K562 (cell line): ENCODE measurements at regions not wholly inside any gene's neighbourhood (a gene's known extent, or its start where the extent isn't known, plus 50 kb on each side); places are given as distances from the start of the nearest gene placed in this dataset.

Experiments
- ATAC-seq: fragments of 200-7000 bp; cut with Tn5 transposase; 3 replicates; pipeline ENCODE4 v1.9.1; 2020; ENCODE audit warnings: moderate library complexity
- BruUV-seq: library from RNA; stranded (reverse); fragments of 400-500 nt; replicated peaks from 2 replicates; lab custom pipeline; 2021; lab: Mats Ljungman, UMichigan
- CTCF ChIA-PET: fragments of 300-600 bp; formaldehyde crosslinking; extraction: SDS; loops from one replicate; lab custom pipeline; 2021; ENCODE audit warnings: low intra/inter-chr PET ratio; lab: Yijun Ruan, JAX
- POLR2A ChIA-PET: fragments of 300-600, 350-650 bp; sonication (Branson Sonifier 250); formaldehyde crosslinking; extraction: SDS; loops from one replicate; lab custom pipeline; 2021; ENCODE audit warnings: antibody characterized with exemption, inconsistent platforms; lab: Yijun Ruan, JAX
- DNase-seq, 4 experiments: peaks; one replicate each; pipeline versions ENCODE4 v3.0.0 to v3.0.0-alpha.2; 2011 to 2018; ENCODE audit warnings: low spot score in 3 of 4, mixed read lengths in 3 of 4; ENCODE audit errors: extremely low read depth in 1 of 4
- FAIRE-seq: peaks from 2 replicates; lab custom pipeline; 2011; peaks lifted over from hg19 to GRCh38; lab: Jason Lieb, UNC
- H2AFZ ChIP-seq: 2 replicates; pipeline ENCODE4 v1.6.0; 2011; ENCODE audit warnings: low read depth, low read length, control low read depth, inconsistent platforms
- H3K27ac ChIP-seq: fragments of 200-600 bp; 3 replicates; pipeline ENCODE4 v1.8.0; 2011; ENCODE audit warnings: low read depth, mild to moderate bottlenecking, control low read depth, inconsistent platforms, low read length, moderate library complexity, mixed read lengths; ENCODE audit errors: extremely low read depth
- H3K27me3 ChIP-seq, 2 experiments: fragments of 300-600 bp in 1 of 2; 2 replicates in 1 of 2; 3 replicates in 1 of 2; pipeline versions ENCODE4 v1.6.0 to v1.8.0; 2011; ENCODE audit warnings: inconsistent platforms in 2 of 2, low read length in 2 of 2, mild to moderate bottlenecking in 1 of 2, mixed read lengths in 1 of 2, moderate library complexity in 1 of 2; ENCODE audit not compliant: control insufficient read depth in 2 of 2, insufficient read depth in 2 of 2
- H3K36me3 ChIP-seq: fragments of 300-600 bp; 3 replicates; pipeline ENCODE4 v1.8.0; 2011; ENCODE audit warnings: mild to moderate bottlenecking, low read length, inconsistent platforms; ENCODE audit not compliant: control insufficient read depth, insufficient read depth
- H3K4me1 ChIP-seq, 2 experiments: fragments of 200-600 bp in 1 of 2; replicated peaks in 1 of 2; 2 replicates in 1 of 2; 3 replicates in 1 of 2; pipeline versions ENCODE4 v1.5.1 to v1.8.0; 2011; ENCODE audit warnings: inconsistent platforms in 2 of 2, low read length in 2 of 2, mild to moderate bottlenecking in 1 of 2, mixed read lengths in 1 of 2, moderate library complexity in 1 of 2; ENCODE audit not compliant: control insufficient read depth in 2 of 2, insufficient read depth in 2 of 2
- H3K4me2 ChIP-seq: 2 replicates; pipeline ENCODE4 v1.6.1; 2011; ENCODE audit warnings: low read length, control low read depth, inconsistent platforms, mixed read lengths; ENCODE audit not compliant: insufficient read depth
- H3K4me3 ChIP-seq: fragments of 200-600 bp; sonication (generic), shearing (Covaris generic); 2 replicates; pipeline ENCODE4 v1.5.1; 2016; ENCODE audit warnings: control low read depth, inconsistent platforms
- H3K79me2 ChIP-seq: fragments of 200-600 bp; 3 replicates; pipeline ENCODE4 v1.8.0; 2011; ENCODE audit warnings: low read length, inconsistent platforms; ENCODE audit not compliant: control insufficient read depth, insufficient read depth
- H3K9ac ChIP-seq, 2 experiments: 2 replicates each; pipeline versions ENCODE4 v1.6.0 to v1.6.1; 2011; ENCODE audit warnings: low read depth in 2 of 2, low read length in 2 of 2, control low read depth in 1 of 2, inconsistent platforms in 1 of 2, mild to moderate bottlenecking in 1 of 2, mixed read lengths in 1 of 2; ENCODE audit not compliant: insufficient read depth in 1 of 2
- H3K9me1 ChIP-seq: one replicate; pipeline ENCODE4 v1.6.0; 2011; ENCODE audit warnings: inconsistent platforms, mild to moderate bottlenecking, low read length, moderate library complexity; ENCODE audit not compliant: control insufficient read depth, insufficient read depth
- H3K9me3 ChIP-seq: replicated peaks from 2 replicates; pipeline ENCODE4 v1.5.1; 2011; ENCODE audit warnings: low read depth, low read length, inconsistent platforms; ENCODE audit not compliant: control insufficient read depth, insufficient read depth
- H4K20me1 ChIP-seq: replicated peaks from 2 replicates; pipeline ENCODE4 v1.6.1; 2011; ENCODE audit warnings: low read length, inconsistent platforms, mixed read lengths; ENCODE audit not compliant: control insufficient read depth, insufficient read depth
- CUX1 ChIP-seq: fragments of 200-800 bp; sonication (Bioruptor generic); IDR thresholded peaks from 2 replicates; pipeline ENCODE4 v1.6.1; 2016; ENCODE audit warnings: missing genetic modification characterization, missing compliant biosample characterization
- E2F8 ChIP-seq: fragments of 450-650 bp; IDR thresholded peaks from 2 replicates; pipeline ENCODE4 v1.7.1; 2018; ENCODE audit warnings: mild to moderate bottlenecking, low read depth; ENCODE audit not compliant: partially characterized antibody
- FOXJ2 ChIP-seq: fragments of 200-800 bp; sonication (Bioruptor generic); IDR thresholded peaks from 2 replicates; pipeline ENCODE4 v1.6.1; 2016; ENCODE audit warnings: missing genetic modification characterization, missing compliant biosample characterization
- NFRKB ChIP-seq: fragments of 450-650 bp; IDR thresholded peaks from 2 replicates; pipeline ENCODE4 v1.6.1; 2016; ENCODE audit warnings: low read depth
- PRPF4 ChIP-seq: fragments of 200-400 bp; formaldehyde crosslinking; IDR thresholded peaks from one replicate; pipeline ENCODE4 v1.6.1; 2017; ENCODE audit warnings: low read length, low read depth, mild to moderate bottlenecking; ENCODE audit not compliant: insufficient read depth, poor library complexity, severe bottlenecking
- VEZF1 ChIP-seq: fragments of 200-800 bp; sonication (Bioruptor generic); IDR thresholded peaks from 2 replicates; pipeline ENCODE4 v1.6.1; 2017; ENCODE audit warnings: missing genetic modification characterization, missing compliant biosample characterization
- WGBS: fragments of 100-300 bp; shearing (Covaris generic); methylation state at CpG from one replicate; pipeline ENCODE4 v1.1.6; 2016; ENCODE audit warnings: low coverage, mixed read lengths; ENCODE audit not compliant: insufficient coverage; ENCODE audit errors: missing lambda C conversion rate; 5-methylcytosine and 5-hydroxymethylcytosine counted together
- in situ Hi-C: fragments of 300-500 bp; cut with MboI; formaldehyde crosslinking; loops from 4 replicates; pipeline ENCODE4 v1.15.0; 2018; ENCODE audit warnings: inconsistent platforms, mixed read lengths
- intact Hi-C: fragments of 100-400 bp; cut with micrococcal nuclease; formaldehyde crosslinking; loops from 2 replicates; pipeline ENCODE4 v1.14.2; 2022

GRCh38 chr6:26155061-26155930 is 68.1 kb downstream of the HFE start:
- 16% methylated on average over 9 of the region's 9 CpGs for WGBS
- CTCF ChIA-PET = no interaction called here
- peak overlapping the region; percentile 91 for H2AFZ ChIP-seq
- DNase-seq (peak in 2 of 4 experiments; percentile 32 to 53), FAIRE-seq (no peak), ATAC-seq (no peak)
- H3K4me1 ChIP-seq = peaks cover 12 to 15% of the 10 kb centered on the region in 2 experiments; a peak in 4 of 5 replicates
- H3K36me3 ChIP-seq = peaks cover 11% of the 10 kb centered on the region
- no peaks in the 10 kb centered on the region for H3K9me1 ChIP-seq
- no TSS peak for BruUV-seq
- peak overlapping the region; percentile 43 to 83 for H3K9ac ChIP-seq
- intact Hi-C loops = no loop called here
- H3K27ac ChIP-seq = peak overlapping the region; percentile 85
- in situ Hi-C loops = no loop called here
- peak overlapping the region; percentile 92 for H3K4me2 ChIP-seq
- no peaks in the 10 kb centered on the region for H3K27me3 ChIP-seq
- POLR2A ChIA-PET = interaction anchor here (0.6 to 10.4 kb wide), 22 partner anchors 8 to 1652 kb away, joined by 3 to 465 read pairs (median 16); partner anchors contain the start of gene HFE
- H3K9me3 ChIP-seq = no peaks in the 10 kb centered on the region
- peaks cover 41% of the 10 kb centered on the region for H3K79me2 ChIP-seq
- H4K20me1 ChIP-seq = peaks cover 28% of the 10 kb centered on the region
- H3K4me3 ChIP-seq = peak overlapping the region; percentile 65
- TF ChIP-seq NFRKB = 0 out of 2 replicates have a peak, but pooled peaks have one; percentile 58
- TF ChIP-seq E2F8 = no peak
- 0 out of 2 replicates have a peak, but pooled peaks have one; percentile 12 for TF ChIP-seq FOXJ2 (tag)
- 0 out of 2 replicates have a peak, but pooled peaks have one; percentile 14 for TF ChIP-seq CUX1
- TF ChIP-seq VEZF1 (CRISPR knock-in tag) = 0 out of 2 replicates have a peak, but pooled peaks have one; percentile 7
- TF ChIP-seq PRPF4 = no peak
